ENCODE measurements at regions not wholly inside any gene's neighbourhood (a gene's known extent, or its start where the extent isn't known, plus 50 kb on each side); places are given as distances from the start of the nearest gene placed in this dataset.

DNA sequence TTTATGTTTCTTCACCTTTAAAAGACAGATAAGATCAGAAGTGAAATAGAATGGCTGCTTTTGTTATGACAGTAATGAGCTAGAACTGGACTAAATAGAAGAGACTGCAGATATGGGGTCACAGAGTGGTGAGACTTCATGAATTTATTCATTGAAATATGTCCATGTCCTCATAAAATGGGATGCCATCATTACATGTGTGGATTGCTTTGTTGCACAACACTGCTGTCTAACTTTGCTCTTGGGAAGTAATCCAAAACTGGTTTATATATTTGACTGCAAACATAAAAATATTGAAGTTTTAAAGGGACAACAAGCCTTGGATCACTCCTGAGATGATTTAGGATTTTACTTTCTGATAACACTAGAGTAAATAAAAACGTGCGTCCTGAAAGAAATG lies 209.2 kb upstream of the FAT4 start:
- no peak overlapping the region for H3K9ac ChIP-seq (ENCODE audit: low read length)
- no peaks in the 10 kb centered on the region for H3K9me3 ChIP-seq (ENCODE audit: control insufficient read depth in 1 of 2, insufficient read depth in 1 of 2, low read depth in 1 of 2, low read length in 2 of 2)
- no peak overlapping the region for H3K4me3 ChIP-seq (replicated peaks in 1 of 2; ENCODE audit: low read depth in 1 of 2, low read length in 2 of 2)
- TF ChIP-seq TCF7L2 (IDR thresholded peaks at IDR 0.05; ENCODE audit: borderline replicate concordance, extremely low read depth, insufficient read depth, insufficient read length) (no peak), RAD21 (IDR thresholded peaks at IDR 0.05; ENCODE audit: low read depth) (no peak), ZNF274 (IDR thresholded peaks at IDR 0.05; ENCODE audit: low read depth, low read length) (no peak), CEBPB (IDR thresholded peaks at IDR 0.05; ENCODE audit: low read depth) (no peak), EGR1 (IDR thresholded peaks at IDR 0.05; ENCODE audit: low read depth) (no peak), ELF1 (IDR thresholded peaks at IDR 0.05; ENCODE audit: borderline replicate concordance, low read depth) (no peak), EZH2 (IDR thresholded peaks at IDR 0.05) (no peak), POLR2AphosphoS5 (IDR thresholded peaks at IDR 0.05; ENCODE audit: low read depth, low read length) (no peak), ZFX (IDR thresholded peaks at IDR 0.05) (no peak), POLR2A (IDR thresholded peaks at IDR 0.05; ENCODE audit: borderline replicate concordance, extremely low read depth, insufficient read depth, insufficient read length) (no peak), EZH2phosphoT487 (IDR thresholded peaks at IDR 0.05; ENCODE audit: borderline replicate concordance) (no peak), MAX (IDR thresholded peaks at IDR 0.05) (no peak), YY1 (IDR thresholded peaks at IDR 0.05; ENCODE audit: extremely low read depth, insufficient replicate concordance, low read depth, low read length) (no peak), REST (IDR thresholded peaks at IDR 0.05; ENCODE audit: low read depth) (no peak), ZBTB33 (IDR thresholded peaks at IDR 0.05; ENCODE audit: extremely low read depth, insufficient replicate concordance, low read length) (no peak), CTCF (IDR thresholded peaks at IDR 0.05 in 2 of 3, conservative IDR thresholded peaks at IDR 0.05 in 1 of 3; ENCODE audit: borderline replicate concordance in 1 of 3, insufficient read depth in 1 of 3, low read depth in 2 of 3, low read length in 2 of 3) (no peak), SP1 (IDR thresholded peaks at IDR 0.05; ENCODE audit: low read depth) (no peak)
- no peaks in the 10 kb centered on the region for H3K9me2 ChIP-seq (ENCODE audit: insufficient read depth)
- no peaks in the 10 kb centered on the region for H3K27me3 ChIP-seq (ENCODE audit: insufficient read depth, low read length)
- H3K4me1 ChIP-seq (ENCODE audit: control insufficient read depth in 1 of 2, insufficient read depth in 2 of 2, low read length in 2 of 2), result no peaks in the 10 kb centered on the region
- H3K27ac ChIP-seq (ENCODE audit: low read depth, low read length), result no peak overlapping the region
- ChIA-PET RAD21 (ENCODE audit: low non-redundant PET in 1 of 2, low total read pairs in 2 of 2, uncharacterized antibody in 2 of 2, unreplicated experiment in 2 of 2) (no interaction called here), POLR2A (no interaction called here), CTCF (no interaction called here)
- H3K4me2 ChIP-seq (ENCODE audit: low read length), result no peak overlapping the region
- H4K20me1 ChIP-seq (ENCODE audit: insufficient read depth), result no peaks in the 10 kb centered on the region
- no peaks in the 10 kb centered on the region for H3K36me3 ChIP-seq (ENCODE audit: control insufficient read depth in 1 of 2, insufficient read depth in 2 of 2, low read length in 2 of 2)
- H3K79me2 ChIP-seq (ENCODE audit: insufficient read depth, low read length), result no peaks in the 10 kb centered on the region
- DNase-seq (ENCODE audit: low read depth, low spot score), result no peak
- intact Hi-C loops (cut with micrococcal nuclease), result no loop called here
- no peak for ATAC-seq
- no TSS peak for BruUV-seq (replicated peaks)
- no peak overlapping the region for H2AFZ ChIP-seq (ENCODE audit: low read depth, low read length, poor library complexity, severe bottlenecking)

All from HCT116 (cell line).